Parathyroid adenoma (tissue), 2 donors: ENCODE measurements at regions not wholly inside any gene's neighbourhood (a gene's known extent, or its start where the extent isn't known, plus 50 kb on each side); places are given as distances from the start of the nearest gene placed in this dataset.

Source experiments
- H2AFZ ChIP-seq: fragments of 300-600 bp; sonication (generic); one replicate; pipeline ENCODE4 v1.7.0; 2017; ENCODE audit warnings: antibody characterized with exemption, mild to moderate bottlenecking
- H3K27ac ChIP-seq: fragments of 300-600 bp; sonication (generic); one replicate; pipeline ENCODE4 v1.7.0; 2017
- H3K27me3 ChIP-seq: fragments of 300-600 bp; sonication (generic); one replicate; pipeline ENCODE4 v1.7.0; 2017; ENCODE audit warnings: low read length; ENCODE audit not compliant: control insufficient read depth, insufficient read depth
- H3K36me3 ChIP-seq: fragments of 300-600 bp; sonication (generic); one replicate; pipeline ENCODE4 v1.7.0; 2017; ENCODE audit warnings: low read length; ENCODE audit not compliant: control insufficient read depth, insufficient read depth
- H3K4me1 ChIP-seq: fragments of 300-600 bp; sonication (generic); one replicate; pipeline ENCODE4 v1.7.0; 2017; ENCODE audit warnings: control low read depth
- H3K4me2 ChIP-seq: fragments of 300-600 bp; sonication (generic); one replicate; pipeline ENCODE4 v1.7.0; 2017; ENCODE audit warnings: low read length
- H3K4me3 ChIP-seq: fragments of 300-600 bp; sonication (generic); one replicate; pipeline ENCODE4 v1.7.0; 2017; ENCODE audit warnings: low read depth, low read length
- H3K79me2 ChIP-seq: fragments of 300-600 bp; sonication (generic); one replicate; pipeline ENCODE4 v1.7.0; 2017; ENCODE audit warnings: control low read depth
- H3K9ac ChIP-seq: fragments of 300-600 bp; sonication (generic); one replicate; pipeline ENCODE4 v1.7.0; 2017; ENCODE audit warnings: mild to moderate bottlenecking
- H3K9me3 ChIP-seq: fragments of 300-600 bp; sonication (generic); one replicate; pipeline ENCODE4 v1.7.0; 2017; ENCODE audit warnings: low read length; ENCODE audit not compliant: control insufficient read depth
- CTCF ChIP-seq: fragments of 300-600 bp; sonication (generic); IDR thresholded peaks from one replicate; pipeline ENCODE4 v1.7.0; 2017; ENCODE audit warnings: antibody characterized with exemption, mild to moderate bottlenecking
- donor health status: primary hyperparathyroidism.

GRCh38 chr19:32195706-32196610, 149.5 kb upstream of the ZNF507 start:
- TF ChIP-seq CTCF = no peak

GRCh38 chr19:32196690-32197420, 148.6 kb upstream of the ZNF507 start:
- no peaks in the 10 kb centered on the region for H3K9me3 ChIP-seq
- H3K9ac ChIP-seq = no peak overlapping the region
- no peaks in the 10 kb centered on the region for H3K27me3 ChIP-seq
- H3K79me2 ChIP-seq = no peaks in the 10 kb centered on the region
- H3K4me3 ChIP-seq = no peak overlapping the region
- no peaks in the 10 kb centered on the region for H3K4me1 ChIP-seq
- no peak overlapping the region for H3K4me2 ChIP-seq
- H3K36me3 ChIP-seq = no peaks in the 10 kb centered on the region
- no peak for TF ChIP-seq CTCF
- H3K27ac ChIP-seq = no peak overlapping the region
- H2AFZ ChIP-seq = no peak overlapping the region

More at GRCh38 chr19:32195706-32196610, 149.5 kb upstream of the ZNF507 start:
- H3K9me3 ChIP-seq = no peaks in the 10 kb centered on the region
- no peaks in the 10 kb centered on the region for H3K36me3 ChIP-seq
- no peaks in the 10 kb centered on the region for H3K27me3 ChIP-seq
- no peak overlapping the region for H3K27ac ChIP-seq
- H3K4me1 ChIP-seq = no peaks in the 10 kb centered on the region
- no peak overlapping the region for H2AFZ ChIP-seq
- H3K79me2 ChIP-seq = no peaks in the 10 kb centered on the region
- H3K4me3 ChIP-seq = no peak overlapping the region
- no peak overlapping the region for H3K9ac ChIP-seq
- H3K4me2 ChIP-seq = no peak overlapping the region

GRCh38 chr19:32197896-32198882, 147.2 kb upstream of the ZNF507 start:
- no peaks in the 10 kb centered on the region for H3K27me3 ChIP-seq
- no peak for TF ChIP-seq CTCF
- H3K4me2 ChIP-seq = no peak overlapping the region
- no peak overlapping the region for H3K9ac ChIP-seq
- no peak overlapping the region for H3K27ac ChIP-seq
- H3K4me1 ChIP-seq = no peaks in the 10 kb centered on the region
- no peak overlapping the region for H3K4me3 ChIP-seq
- no peaks in the 10 kb centered on the region for H3K79me2 ChIP-seq
- no peaks in the 10 kb centered on the region for H3K9me3 ChIP-seq
- H2AFZ ChIP-seq = no peak overlapping the region
- no peaks in the 10 kb centered on the region for H3K36me3 ChIP-seq

GRCh38 chr19:32199501-32200040, 145.8 kb upstream of the ZNF507 start:
- Histone ChIP-seq H3K4me3 (no peak overlapping the region), H2AFZ (no peak overlapping the region), H3K27me3 (no peaks in the 10 kb centered on the region), H3K9me3 (no peaks in the 10 kb centered on the region), H3K27ac (no peak overlapping the region), H3K9ac (no peak overlapping the region), H3K79me2 (no peaks in the 10 kb centered on the region), H3K4me2 (no peak overlapping the region), H3K4me1 (no peaks in the 10 kb centered on the region), H3K36me3 (no peaks in the 10 kb centered on the region)
- no peak for TF ChIP-seq CTCF
